Fibroblast of lung (primary cell): ENCODE measurements at regions not wholly inside any gene's neighbourhood (a gene's known extent, or its start where the extent isn't known, plus 50 kb on each side); places are given as distances from the start of the nearest gene placed in this dataset.

Experiments
- EZH2 ChIP-seq: IDR thresholded peaks from 2 replicates; pipeline ENCODE4 v1.5.1; 2012; ENCODE audit warnings: low read length, control low read depth, mild to moderate bottlenecking; ENCODE audit errors: missing control alignments
- TF ChIP-seq, protein P1 (sequence below), 2 donors: IDR thresholded peaks in 1 of 2; conservative IDR thresholded peaks in 1 of 2; 1 replicate in 1 of 2; 2 replicates in 1 of 2; pipeline ENCODE4 v1.5.1; 2011 to 2012; ENCODE audit warnings: low read length in 2 of 2, control low read depth in 1 of 2, inconsistent platforms in 1 of 2, low read depth in 1 of 2, mild to moderate bottlenecking in 1 of 2

DNA sequence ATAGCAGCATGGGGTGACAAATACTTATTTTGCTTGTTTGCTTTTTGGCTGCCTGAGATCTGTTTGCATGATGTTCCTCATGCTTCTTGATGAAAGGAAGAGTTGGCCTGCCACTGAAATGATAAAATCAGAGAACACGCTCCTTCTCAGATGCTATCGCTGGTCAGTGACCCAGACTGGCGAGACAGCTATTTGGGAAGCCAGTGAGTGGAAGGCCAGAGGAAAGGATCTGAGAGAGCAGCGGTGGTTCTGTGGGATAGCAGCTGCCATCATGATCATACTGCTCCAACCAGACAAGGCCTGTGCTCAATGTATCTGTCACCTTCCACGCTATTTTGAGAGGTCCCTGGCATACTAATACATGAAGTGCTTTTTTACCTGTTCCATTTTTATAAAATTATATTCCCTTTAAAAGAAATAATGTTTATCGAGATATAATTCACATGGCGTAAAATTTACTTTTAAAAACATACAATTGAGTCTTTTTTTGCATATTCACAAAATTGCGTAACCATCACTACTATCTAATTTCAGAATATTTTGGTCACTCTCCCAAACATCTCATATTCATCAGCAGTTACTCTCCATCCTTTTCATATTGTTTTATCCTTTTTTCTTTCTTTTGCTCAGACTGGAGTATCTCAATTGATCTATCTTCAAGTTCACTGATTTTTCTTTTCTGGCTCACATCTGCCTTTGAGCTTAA lies 695.1 kb downstream of the TNS3 start:
- TF ChIP-seq, protein P1, sequence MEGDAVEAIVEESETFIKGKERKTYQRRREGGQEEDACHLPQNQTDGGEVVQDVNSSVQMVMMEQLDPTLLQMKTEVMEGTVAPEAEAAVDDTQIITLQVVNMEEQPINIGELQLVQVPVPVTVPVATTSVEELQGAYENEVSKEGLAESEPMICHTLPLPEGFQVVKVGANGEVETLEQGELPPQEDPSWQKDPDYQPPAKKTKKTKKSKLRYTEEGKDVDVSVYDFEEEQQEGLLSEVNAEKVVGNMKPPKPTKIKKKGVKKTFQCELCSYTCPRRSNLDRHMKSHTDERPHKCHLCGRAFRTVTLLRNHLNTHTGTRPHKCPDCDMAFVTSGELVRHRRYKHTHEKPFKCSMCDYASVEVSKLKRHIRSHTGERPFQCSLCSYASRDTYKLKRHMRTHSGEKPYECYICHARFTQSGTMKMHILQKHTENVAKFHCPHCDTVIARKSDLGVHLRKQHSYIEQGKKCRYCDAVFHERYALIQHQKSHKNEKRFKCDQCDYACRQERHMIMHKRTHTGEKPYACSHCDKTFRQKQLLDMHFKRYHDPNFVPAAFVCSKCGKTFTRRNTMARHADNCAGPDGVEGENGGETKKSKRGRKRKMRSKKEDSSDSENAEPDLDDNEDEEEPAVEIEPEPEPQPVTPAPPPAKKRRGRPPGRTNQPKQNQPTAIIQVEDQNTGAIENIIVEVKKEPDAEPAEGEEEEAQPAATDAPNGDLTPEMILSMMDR (conservative IDR thresholded peaks at IDR 0.05 in 1 of 2, IDR thresholded peaks at IDR 0.05 in 1 of 2; ENCODE audit: low read depth in 1 of 2, low read length in 2 of 2): no peak
- TF ChIP-seq EZH2: no peak
